ENCODE measurements at regions not wholly inside any gene's neighbourhood (a gene's known extent, or its start where the extent isn't known, plus 50 kb on each side); places are given as distances from the start of the nearest gene placed in this dataset.

DNA sequence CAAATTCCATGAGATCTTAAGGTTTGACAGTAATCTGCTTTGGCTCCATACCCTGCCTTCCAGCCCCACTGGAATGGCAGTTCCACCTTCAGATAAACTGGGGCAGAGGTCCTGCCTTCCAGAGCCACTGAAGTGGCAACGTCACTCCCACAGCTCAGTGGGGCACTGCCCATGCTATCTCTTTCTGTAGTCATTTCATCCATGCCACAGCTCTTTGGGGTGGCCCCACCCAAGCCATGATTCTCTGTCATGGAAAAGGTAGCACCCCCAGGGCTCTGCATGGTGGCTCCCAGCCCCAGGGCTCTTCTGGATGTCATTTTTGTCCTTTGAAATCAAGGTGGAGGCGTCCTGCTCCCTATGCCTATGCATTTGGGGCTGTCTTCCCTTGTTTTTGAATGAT lies 596.5 kb downstream of the SPOCK3 start:
- TF ChIP-seq, protein P1, sequence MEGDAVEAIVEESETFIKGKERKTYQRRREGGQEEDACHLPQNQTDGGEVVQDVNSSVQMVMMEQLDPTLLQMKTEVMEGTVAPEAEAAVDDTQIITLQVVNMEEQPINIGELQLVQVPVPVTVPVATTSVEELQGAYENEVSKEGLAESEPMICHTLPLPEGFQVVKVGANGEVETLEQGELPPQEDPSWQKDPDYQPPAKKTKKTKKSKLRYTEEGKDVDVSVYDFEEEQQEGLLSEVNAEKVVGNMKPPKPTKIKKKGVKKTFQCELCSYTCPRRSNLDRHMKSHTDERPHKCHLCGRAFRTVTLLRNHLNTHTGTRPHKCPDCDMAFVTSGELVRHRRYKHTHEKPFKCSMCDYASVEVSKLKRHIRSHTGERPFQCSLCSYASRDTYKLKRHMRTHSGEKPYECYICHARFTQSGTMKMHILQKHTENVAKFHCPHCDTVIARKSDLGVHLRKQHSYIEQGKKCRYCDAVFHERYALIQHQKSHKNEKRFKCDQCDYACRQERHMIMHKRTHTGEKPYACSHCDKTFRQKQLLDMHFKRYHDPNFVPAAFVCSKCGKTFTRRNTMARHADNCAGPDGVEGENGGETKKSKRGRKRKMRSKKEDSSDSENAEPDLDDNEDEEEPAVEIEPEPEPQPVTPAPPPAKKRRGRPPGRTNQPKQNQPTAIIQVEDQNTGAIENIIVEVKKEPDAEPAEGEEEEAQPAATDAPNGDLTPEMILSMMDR (conservative IDR thresholded peaks at IDR 0.05; ENCODE audit: low read length) = no peak
- TF ChIP-seq EZH2phosphoT487 (IDR thresholded peaks at IDR 0.05; ENCODE audit: borderline replicate concordance) = no peak
